HCT116 (cell line): ENCODE measurements at regions not wholly inside any gene's neighbourhood (a gene's known extent, or its start where the extent isn't known, plus 50 kb on each side); places are given as distances from the start of the nearest gene placed in this dataset.

Experiments
- CTCF ChIP-seq, 3 experiments: fragments of 200-600 bp in 1 of 3; sonication (generic) in 1 of 3; IDR thresholded peaks in 2 of 3; conservative IDR thresholded peaks in 1 of 3; 2 replicates each; pipeline ENCODE4 v1.5.1; 2012 to 2017; ENCODE audit warnings: low read depth in 2 of 3, low read length in 2 of 3, antibody characterized with exemption in 1 of 3, borderline replicate concordance in 1 of 3, control low read depth in 1 of 3, mild to moderate bottlenecking in 1 of 3, mixed read lengths in 1 of 3, mixed run types in 1 of 3, moderate library complexity in 1 of 3; ENCODE audit not compliant: insufficient read depth in 1 of 3
- POLR2AphosphoS5 ChIP-seq: IDR thresholded peaks from 2 replicates; pipeline ENCODE4 v1.6.1; 2011; ENCODE audit warnings: mild to moderate bottlenecking, low read depth, low read length, moderate library complexity

- TF ChIP-seq CTCF (IDR thresholded peaks at IDR 0.05 in 2 of 3, conservative IDR thresholded peaks at IDR 0.05 in 1 of 3; ENCODE audit: borderline replicate concordance in 1 of 3, insufficient read depth in 1 of 3, low read depth in 2 of 3, low read length in 2 of 3): no peak
- no peak for TF ChIP-seq POLR2AphosphoS5
These were observed 66.3 kb downstream of the OTX2 start for GRCh38 chr14:56744016-56744415.
